ENCODE measurements at regions not wholly inside any gene's neighbourhood (a gene's known extent, or its start where the extent isn't known, plus 50 kb on each side); places are given as distances from the start of the nearest gene placed in this dataset.

DNA sequence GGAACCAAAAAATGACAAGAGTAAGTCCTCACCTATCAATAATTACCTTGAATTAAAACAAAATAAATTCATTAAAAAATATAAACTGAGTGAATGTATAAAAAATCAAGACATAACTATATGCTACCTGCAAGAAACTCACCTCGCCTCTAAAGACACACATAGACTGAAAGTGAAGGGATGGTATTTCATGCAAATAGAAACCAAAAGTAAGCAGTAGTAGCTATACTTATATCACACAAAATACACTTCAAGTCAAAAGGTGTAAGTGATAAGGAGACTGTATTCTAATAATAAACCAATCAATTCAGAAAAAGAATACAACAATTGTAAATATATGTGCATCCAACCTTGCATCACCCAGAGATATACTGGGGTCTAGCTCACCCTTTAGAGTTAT is 332.6 kb downstream of the SH2D4B start:
- Histone ChIP-seq H3K9me3 (ENCODE audit: severe bottlenecking) (no peaks in the 10 kb centered on the region), H3K27me3 (ENCODE audit: insufficient read depth, low read depth, severe bottlenecking) (no peaks in the 10 kb centered on the region), H3K4me3 (ENCODE audit: low read depth, low read length) (no peak overlapping the region), H3K36me3 (no peaks in the 10 kb centered on the region), H3K27ac (no peak overlapping the region)
- no peak for DNase-seq
- TF ChIP-seq, protein P1, sequence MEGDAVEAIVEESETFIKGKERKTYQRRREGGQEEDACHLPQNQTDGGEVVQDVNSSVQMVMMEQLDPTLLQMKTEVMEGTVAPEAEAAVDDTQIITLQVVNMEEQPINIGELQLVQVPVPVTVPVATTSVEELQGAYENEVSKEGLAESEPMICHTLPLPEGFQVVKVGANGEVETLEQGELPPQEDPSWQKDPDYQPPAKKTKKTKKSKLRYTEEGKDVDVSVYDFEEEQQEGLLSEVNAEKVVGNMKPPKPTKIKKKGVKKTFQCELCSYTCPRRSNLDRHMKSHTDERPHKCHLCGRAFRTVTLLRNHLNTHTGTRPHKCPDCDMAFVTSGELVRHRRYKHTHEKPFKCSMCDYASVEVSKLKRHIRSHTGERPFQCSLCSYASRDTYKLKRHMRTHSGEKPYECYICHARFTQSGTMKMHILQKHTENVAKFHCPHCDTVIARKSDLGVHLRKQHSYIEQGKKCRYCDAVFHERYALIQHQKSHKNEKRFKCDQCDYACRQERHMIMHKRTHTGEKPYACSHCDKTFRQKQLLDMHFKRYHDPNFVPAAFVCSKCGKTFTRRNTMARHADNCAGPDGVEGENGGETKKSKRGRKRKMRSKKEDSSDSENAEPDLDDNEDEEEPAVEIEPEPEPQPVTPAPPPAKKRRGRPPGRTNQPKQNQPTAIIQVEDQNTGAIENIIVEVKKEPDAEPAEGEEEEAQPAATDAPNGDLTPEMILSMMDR (IDR thresholded peaks at IDR 0.05; ENCODE audit: low read depth, low read length): no peak

DNA sequence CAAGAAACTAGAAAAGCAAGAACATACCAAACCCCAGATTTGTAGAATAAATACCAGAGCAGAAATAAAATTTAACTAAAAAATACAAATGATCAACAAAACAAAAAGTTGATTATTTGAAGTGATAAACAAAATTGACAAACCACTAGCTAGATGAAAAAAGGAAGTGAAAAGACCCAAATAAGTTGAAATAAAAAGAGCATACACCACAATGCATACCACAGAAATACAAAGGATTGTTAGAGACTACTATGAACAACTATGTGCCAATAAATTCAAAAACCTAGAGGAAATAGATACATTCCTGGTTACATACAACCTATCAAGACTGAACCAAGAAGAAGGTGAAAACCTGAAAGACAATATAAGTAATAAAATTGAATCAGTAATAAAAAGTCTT is 333.4 kb downstream of the SH2D4B start:
- TF ChIP-seq, protein P1 (IDR thresholded peaks at IDR 0.05; ENCODE audit: low read depth, low read length): no peak
- Histone ChIP-seq H3K4me3 (ENCODE audit: low read depth, low read length) (no peak overlapping the region), H3K36me3 (no peaks in the 10 kb centered on the region), H3K27me3 (ENCODE audit: insufficient read depth, low read depth, severe bottlenecking) (no peaks in the 10 kb centered on the region), H3K27ac (no peak overlapping the region), H3K9me3 (ENCODE audit: severe bottlenecking) (no peaks in the 10 kb centered on the region)
- no peak for DNase-seq

DNA sequence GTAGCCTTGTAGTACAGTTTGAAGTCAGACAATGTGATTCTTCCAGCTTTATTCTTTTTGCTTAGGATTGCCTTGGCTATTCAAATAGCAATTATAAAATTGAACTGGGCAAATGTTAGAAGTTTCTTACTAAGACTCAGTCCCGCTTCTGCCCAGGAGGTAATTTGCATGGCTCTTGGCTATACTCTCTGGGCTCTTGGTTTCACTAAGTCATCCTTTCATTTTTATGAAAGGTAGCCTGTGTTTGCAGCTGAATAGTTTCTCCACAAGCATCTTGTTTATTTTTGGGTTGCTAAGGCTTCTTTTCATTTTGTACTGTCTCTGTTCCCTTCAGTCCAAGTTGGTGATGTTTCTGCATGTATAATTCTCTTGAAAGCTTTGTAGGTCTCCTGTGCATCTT is 340.6 kb downstream of the SH2D4B start:
- no peaks in the 10 kb centered on the region for H3K27me3 ChIP-seq (ENCODE audit: insufficient read depth, low read depth, severe bottlenecking)
- H3K36me3 ChIP-seq: no peaks in the 10 kb centered on the region
- H3K27ac ChIP-seq: no peak overlapping the region
- TF ChIP-seq, protein P1 (IDR thresholded peaks at IDR 0.05; ENCODE audit: low read depth, low read length): no peak
- DNase-seq: no peak
- H3K4me3 ChIP-seq (ENCODE audit: low read depth, low read length): no peak overlapping the region
- H3K9me3 ChIP-seq (ENCODE audit: severe bottlenecking): peaks cover 3% of the 10 kb centered on the region

DNA sequence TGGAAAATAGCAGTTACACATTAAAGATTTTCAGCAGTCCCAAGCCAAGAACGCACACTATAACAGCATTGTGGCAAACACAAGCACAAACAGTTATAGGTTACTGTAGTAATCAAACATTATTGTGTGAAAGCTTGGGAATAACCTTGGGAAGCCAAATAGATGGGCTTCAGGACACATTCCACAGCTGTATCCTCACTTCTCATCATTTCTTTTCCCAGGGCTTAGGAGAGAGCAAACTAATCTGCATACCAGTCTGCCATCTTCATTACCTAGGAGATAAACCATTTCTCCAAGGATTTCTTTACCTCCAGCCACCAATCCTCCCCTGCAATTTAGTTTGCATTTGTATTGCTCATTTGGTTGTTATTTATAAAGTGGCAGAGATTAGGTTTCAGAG is 352.4 kb downstream of the SH2D4B start:
- no peak for DNase-seq
- Histone ChIP-seq H3K36me3 (no peaks in the 10 kb centered on the region), H3K9me3 (ENCODE audit: severe bottlenecking) (no peaks in the 10 kb centered on the region), H3K27ac (no peak overlapping the region), H3K27me3 (ENCODE audit: insufficient read depth, low read depth, severe bottlenecking) (no peaks in the 10 kb centered on the region), H3K4me3 (ENCODE audit: low read depth, low read length) (no peak overlapping the region)
- TF ChIP-seq, protein P1 (IDR thresholded peaks at IDR 0.05; ENCODE audit: low read depth, low read length): no peak

DNA sequence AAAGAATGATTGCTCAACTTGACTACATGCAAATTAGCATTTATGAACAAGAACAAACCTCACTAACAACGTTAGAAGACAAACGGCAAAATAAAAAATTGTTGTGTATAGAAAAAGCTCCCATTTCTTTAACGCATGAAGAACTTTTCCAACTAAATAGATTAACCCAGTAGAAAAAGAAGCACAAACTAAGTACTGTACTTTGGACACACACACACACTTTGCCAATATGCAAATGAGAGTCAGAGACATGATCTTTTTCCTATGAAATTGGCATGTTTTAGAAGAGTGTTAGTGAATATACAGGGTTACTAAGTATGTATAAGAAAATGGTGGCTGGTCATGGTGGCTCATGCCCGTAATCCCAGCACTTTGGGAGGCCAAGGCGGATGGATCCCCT is 355.6 kb downstream of the SH2D4B start:
- H3K4me3 ChIP-seq (ENCODE audit: low read depth, low read length): no peak overlapping the region
- no peaks in the 10 kb centered on the region for H3K27me3 ChIP-seq (ENCODE audit: insufficient read depth, low read depth, severe bottlenecking)
- H3K36me3 ChIP-seq: no peaks in the 10 kb centered on the region
- no peak overlapping the region for H3K27ac ChIP-seq
- TF ChIP-seq, protein P1 (IDR thresholded peaks at IDR 0.05; ENCODE audit: low read depth, low read length): no peak
- H3K9me3 ChIP-seq (ENCODE audit: severe bottlenecking): no peaks in the 10 kb centered on the region
- no peak for DNase-seq

DNA sequence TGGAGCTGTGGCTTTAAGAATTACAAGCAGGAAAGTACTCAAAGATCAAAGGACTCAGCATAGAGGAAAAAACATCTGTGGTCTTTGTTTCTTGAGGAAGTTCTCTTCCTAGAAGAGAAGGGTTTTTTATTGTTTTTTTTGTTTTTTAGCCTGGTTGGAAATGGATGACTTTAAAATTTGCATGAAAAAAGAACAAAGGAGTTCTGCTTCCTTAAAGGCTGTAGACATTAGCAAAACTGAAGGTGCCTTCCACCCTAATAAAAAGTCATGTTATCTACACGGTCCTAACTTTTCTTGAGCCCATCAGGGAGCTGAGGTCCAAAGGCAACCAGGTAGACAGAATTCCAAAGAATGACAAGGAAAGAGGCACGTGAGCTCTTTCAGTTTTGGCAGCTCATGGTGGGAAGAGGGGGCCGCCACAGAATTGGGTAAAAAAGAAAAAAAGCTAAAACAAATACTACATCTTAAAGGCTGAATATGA is 356.6 kb downstream of the SH2D4B start:
- Histone ChIP-seq H3K9me3 (ENCODE audit: severe bottlenecking) (no peaks in the 10 kb centered on the region), H3K27ac (no peak overlapping the region), H3K27me3 (ENCODE audit: insufficient read depth, low read depth, severe bottlenecking) (no peaks in the 10 kb centered on the region), H3K4me3 (ENCODE audit: low read depth, low read length) (no peak overlapping the region), H3K36me3 (no peaks in the 10 kb centered on the region)
- no peak for DNase-seq
- TF ChIP-seq, protein P1 (IDR thresholded peaks at IDR 0.05; ENCODE audit: low read depth, low read length): no peak
